HuH-7.5 (cell line): ENCODE measurements at regions not wholly inside any gene's neighbourhood (a gene's known extent, or its start where the extent isn't known, plus 50 kb on each side); places are given as distances from the start of the nearest gene placed in this dataset.

Experiments
- DNase-seq: peaks from one replicate; pipeline ENCODE4 v3.0.0; 2011; ENCODE audit warnings: low spot score

- no peak for DNase-seq
Measured at GRCh38 chr6:99138445-99138844, 190.7 kb upstream of the FBXL4 start.

- DNase-seq, result no peak
Measured at GRCh38 chr6:99137314-99137713, 189.6 kb upstream of the FBXL4 start.

GRCh38 chr6:99136488-99136887 lies 188.7 kb upstream of the FBXL4 start:
- DNase-seq, result no peak

DNA sequence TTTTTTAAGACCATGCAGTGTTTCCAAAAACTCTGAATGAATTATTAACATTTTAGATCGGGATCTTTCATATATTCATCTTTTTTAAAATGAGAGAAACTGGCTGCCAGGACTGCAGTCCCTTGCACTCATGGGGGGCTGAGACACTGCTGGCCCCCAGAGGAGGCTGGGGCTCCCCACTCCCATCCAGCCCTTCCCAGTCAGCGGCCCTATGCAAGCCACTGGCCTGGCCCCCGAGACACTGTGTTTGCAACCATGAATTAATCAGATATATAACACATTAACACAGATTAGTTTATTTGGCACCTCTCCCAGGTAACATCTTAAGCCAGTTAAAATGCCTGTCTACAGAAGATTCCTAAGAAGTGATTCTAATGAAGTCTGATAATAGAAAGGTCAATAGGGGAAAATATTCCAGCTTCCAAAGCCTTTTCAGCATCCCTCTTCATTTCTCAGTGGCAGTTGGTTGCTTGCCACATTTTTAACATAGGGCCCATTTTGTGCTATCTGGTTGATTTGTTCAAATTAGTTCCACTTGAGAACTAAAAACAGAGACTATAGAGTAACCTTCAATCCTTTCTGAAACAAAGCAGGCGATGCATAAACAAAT lies 184.4 kb upstream of the FBXL4 start:
- no peak for DNase-seq

GRCh38 chr6:99130897-99131873 lies 183.4 kb upstream of the FBXL4 start:
- no peak for DNase-seq

GRCh38 chr6:99129835-99130234 lies 182.1 kb upstream of the FBXL4 start:
- no peak for DNase-seq

GRCh38 chr6:99121748-99122147 lies 174.0 kb upstream of the FBXL4 start:
- no peak for DNase-seq

GRCh38 chr6:99120641-99121040 lies 172.9 kb upstream of the FBXL4 start:
- DNase-seq, result no peak

DNA sequence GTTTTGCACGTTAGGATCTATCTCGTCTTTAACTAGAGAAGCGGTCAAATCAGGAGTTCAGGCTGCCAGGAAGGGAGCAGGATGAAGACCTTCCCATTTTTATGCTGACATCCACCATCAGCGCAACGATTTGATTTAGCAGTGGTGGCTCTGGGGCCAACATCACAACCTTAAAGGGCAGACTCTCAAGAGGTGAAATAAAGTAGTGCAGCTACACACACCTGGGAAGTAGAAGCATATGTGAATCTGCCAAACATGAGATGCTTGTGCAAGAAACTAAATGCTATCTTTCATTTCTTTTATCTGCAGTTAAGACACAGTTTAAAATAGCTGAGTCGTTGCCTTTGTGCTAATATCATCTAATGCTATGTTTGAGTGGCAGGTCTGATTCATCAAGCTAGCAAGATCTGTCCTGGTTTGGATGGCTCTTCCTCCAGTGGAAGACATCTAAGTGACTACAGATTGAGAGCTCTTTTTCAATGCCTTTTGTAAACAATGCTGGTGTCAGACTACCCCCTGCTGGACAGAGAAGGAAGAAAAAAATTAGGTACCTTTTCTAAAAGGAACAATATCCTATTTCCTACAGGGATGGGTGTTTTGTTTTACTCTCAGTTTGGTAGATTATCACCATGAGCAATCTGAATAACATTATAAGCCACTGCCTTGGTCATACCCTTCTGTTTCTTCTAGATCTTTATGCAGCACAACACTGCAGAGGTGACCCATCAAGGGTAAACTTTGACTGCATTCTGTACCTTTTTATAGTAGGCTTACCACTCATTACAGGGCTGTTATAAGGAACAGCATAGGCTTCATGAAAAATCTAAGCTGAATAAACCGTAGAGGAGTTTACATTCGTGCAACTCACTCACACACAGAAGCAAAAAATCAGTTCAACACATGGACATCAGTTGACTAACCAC lies 171.6 kb upstream of the FBXL4 start:
- DNase-seq, result peak; percentile 25

DNA sequence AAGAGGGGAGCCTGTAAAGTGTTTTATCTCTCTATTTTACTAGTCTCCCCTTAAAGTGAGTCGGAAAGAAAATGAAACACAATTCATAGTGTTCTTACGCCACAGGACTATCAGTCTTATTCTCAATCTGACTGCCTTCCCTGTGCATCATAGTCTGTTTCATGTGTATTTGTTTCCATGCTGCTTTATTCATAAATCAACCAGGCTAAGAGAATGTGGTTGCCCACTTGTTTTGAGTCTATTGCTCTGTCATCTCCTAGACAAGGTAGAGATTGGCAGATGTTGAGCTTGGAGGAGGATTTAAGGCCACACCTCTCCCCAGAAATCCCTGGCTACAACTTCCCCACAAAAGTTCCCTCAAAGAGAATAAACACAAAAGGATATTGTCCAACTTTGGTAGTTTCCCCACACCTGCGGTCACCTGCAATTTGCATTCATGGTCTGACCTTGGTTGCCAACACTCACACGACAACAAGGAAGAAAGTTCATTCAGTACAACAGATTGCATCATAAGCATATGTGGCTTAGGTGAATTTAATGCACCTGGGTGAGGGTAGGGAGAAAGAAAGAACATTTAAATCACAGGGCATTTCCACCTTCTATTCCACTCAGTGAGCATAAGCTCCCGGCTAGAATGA lies 167.1 kb upstream of the FBXL4 start:
- no peak for DNase-seq

GRCh38 chr6:99111590-99111989 lies 163.8 kb upstream of the FBXL4 start:
- DNase-seq, result no peak

- no peak for DNase-seq
Measured at GRCh38 chr6:99110029-99110428, 162.3 kb upstream of the FBXL4 start.

DNA sequence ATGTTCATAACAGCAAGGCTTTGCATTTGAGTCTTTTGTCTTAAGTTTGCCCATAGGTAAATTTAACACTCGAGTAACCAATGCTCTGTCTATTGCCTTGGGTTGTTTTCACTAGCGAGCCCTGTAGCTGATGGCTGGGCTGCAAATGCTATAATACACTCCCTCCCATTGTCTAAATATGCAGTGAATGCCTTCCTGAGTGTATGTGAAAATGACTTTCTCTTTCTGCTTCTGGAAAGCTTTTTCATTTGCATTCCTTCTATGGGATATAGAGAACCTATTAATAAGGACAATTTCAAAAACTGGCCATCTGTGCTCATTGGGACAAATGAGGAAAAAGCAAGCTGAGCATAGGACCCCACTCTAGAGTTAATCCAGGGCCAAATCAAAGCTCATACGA lies 156.5 kb upstream of the FBXL4 start:
- DNase-seq, result no peak

DNA sequence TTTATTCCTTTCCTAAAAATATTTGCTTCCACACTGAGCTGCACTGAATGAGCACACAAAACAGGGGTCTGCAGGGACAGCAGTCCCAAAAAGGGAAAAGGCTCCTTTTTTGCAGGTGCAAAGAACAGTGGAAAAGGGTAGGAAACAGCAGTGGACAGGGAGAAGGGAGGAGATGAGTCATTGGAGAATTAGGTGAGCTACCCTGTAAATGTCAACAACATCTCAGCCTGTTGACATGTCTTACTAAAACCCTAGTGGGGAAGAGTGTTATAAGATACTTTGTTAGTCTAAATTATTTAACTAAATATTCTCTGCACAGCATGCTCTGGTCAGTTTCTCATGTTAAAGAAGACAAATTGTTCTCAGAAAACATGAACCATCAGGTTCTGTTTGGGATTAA lies 151.5 kb upstream of the FBXL4 start:
- DNase-seq, result no peak

GRCh38 chr6:99096170-99096569 lies 148.4 kb upstream of the FBXL4 start:
- DNase-seq, result no peak

DNA sequence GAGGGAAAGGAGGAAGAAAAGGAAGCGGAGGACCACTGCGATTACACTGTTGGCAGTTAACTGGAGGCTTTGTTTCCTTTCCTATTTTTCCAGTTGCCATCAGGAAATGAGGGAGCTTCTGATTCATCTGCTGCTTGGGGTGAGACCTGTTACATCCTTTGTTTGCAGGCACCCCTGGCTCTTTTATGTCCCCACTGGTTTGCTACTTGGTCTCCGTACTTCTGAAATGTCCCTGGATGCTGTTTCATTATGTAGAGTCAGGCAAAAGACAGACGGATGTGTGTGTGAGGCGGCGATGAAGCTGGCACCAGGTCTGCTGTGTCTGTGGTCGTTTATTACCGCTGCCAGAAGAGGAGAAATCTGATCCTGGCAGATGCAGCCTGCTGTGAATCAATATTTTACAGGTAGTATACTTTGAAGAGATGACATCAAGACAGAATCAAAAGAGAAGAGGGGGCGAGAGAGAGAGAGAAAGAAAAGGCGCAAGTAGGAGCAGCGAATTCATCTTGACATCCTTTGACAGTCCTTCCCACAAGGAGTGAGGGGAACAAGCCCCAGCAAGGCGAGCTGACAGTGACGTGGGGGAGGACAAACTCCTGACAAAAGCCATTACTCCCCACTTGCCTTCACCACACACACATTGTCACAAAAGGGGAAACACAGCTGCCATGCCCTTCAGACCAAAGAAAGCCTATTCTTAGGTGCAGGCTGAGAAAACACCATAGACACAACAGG lies 145.9 kb upstream of the FBXL4 start:
- no peak for DNase-seq

GRCh38 chr6:99092461-99092860 lies 144.7 kb upstream of the FBXL4 start:
- DNase-seq, result no peak

GRCh38 chr6:99091985-99092384 lies 144.2 kb upstream of the FBXL4 start:
- DNase-seq, result no peak

- DNase-seq, result no peak
Measured at GRCh38 chr6:99080191-99080590, 132.4 kb upstream of the FBXL4 start.

GRCh38 chr6:99079058-99079457 lies 131.3 kb upstream of the FBXL4 start:
- no peak for DNase-seq

DNA sequence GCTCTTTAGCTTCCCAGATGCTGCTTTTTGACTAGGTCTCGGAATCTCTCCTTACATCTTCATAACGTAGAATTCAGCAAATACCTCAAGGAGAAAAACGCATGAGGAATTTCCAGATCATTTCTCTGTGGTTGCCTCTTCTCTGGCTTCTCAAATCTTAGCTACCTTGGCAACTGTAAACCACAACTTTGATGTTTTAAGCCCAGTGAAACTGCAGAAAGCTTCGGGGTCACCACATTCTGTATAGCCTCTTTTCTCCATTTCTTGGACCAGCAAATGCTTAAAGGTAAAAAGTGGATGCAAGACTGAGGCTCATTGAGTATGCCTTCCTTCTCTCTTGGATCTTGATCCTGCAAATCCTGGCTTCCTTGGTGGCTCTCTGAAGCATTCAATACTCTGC lies 125.5 kb upstream of the FBXL4 start:
- DNase-seq, result no peak
